AG10803 (cell line): ENCODE measurements at regions not wholly inside any gene's neighbourhood (a gene's known extent, or its start where the extent isn't known, plus 50 kb on each side); places are given as distances from the start of the nearest gene placed in this dataset.

Experiments used
- DNase-seq: peaks from one replicate; pipeline ENCODE4 v3.0.0; 2010; ENCODE audit warnings: low read depth
- H3K4me3 ChIP-seq: 2 replicates; pipeline ENCODE4 v1.5.1; 2011; ENCODE audit warnings: mild to moderate bottlenecking, low read length, control low read depth
- TF ChIP-seq, protein P1 (sequence below): conservative IDR thresholded peaks from 2 replicates; pipeline ENCODE4 v1.5.1; 2011; ENCODE audit warnings: mild to moderate bottlenecking, low read length, control low read depth, inconsistent platforms

DNA sequence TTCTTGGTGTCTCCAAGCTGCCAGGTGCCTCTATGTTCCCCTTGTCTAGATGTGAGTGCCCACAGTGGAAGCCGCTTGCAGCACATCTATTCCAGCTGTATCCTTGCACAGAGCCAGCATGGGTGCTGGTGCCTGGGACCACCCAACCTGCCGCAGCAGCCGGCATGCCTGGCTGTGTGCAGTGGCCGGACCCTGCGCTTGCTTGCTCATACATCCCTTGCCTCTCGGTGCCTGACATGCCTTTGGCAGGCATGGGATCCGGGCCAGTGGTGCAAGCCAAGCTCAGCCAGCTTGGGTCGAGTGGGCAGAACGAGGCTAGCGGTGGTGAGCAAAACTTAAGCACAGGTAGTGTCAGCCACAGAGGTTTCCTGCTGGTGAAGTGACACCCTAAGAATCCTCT, 355.1 kb downstream of the TLL1 start:
- TF ChIP-seq, protein P1, sequence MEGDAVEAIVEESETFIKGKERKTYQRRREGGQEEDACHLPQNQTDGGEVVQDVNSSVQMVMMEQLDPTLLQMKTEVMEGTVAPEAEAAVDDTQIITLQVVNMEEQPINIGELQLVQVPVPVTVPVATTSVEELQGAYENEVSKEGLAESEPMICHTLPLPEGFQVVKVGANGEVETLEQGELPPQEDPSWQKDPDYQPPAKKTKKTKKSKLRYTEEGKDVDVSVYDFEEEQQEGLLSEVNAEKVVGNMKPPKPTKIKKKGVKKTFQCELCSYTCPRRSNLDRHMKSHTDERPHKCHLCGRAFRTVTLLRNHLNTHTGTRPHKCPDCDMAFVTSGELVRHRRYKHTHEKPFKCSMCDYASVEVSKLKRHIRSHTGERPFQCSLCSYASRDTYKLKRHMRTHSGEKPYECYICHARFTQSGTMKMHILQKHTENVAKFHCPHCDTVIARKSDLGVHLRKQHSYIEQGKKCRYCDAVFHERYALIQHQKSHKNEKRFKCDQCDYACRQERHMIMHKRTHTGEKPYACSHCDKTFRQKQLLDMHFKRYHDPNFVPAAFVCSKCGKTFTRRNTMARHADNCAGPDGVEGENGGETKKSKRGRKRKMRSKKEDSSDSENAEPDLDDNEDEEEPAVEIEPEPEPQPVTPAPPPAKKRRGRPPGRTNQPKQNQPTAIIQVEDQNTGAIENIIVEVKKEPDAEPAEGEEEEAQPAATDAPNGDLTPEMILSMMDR, result no peak
- no peak for DNase-seq
- no peak overlapping the region for H3K4me3 ChIP-seq

DNA sequence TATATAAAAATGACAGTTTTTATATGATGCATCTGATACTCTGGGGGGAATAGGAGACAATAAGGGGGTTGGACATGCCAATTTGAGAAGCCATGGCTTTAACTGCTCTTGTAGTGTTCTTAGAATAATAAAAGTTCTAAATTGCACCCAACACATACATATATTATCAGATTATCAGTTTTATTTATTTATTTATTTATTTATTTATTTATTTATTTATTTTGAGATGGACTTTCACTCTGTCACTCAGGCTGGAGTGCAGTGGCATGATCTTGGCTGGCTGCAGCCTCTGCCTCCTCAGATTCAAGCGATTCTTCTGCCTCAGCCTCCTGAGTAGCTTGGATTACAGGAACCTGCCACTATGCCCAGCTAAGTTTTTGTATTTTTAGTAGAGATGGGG, 356.8 kb downstream of the TLL1 start:
- no peak for DNase-seq
- H3K4me3 ChIP-seq, result no peak overlapping the region
- TF ChIP-seq, protein P1, result no peak

DNA sequence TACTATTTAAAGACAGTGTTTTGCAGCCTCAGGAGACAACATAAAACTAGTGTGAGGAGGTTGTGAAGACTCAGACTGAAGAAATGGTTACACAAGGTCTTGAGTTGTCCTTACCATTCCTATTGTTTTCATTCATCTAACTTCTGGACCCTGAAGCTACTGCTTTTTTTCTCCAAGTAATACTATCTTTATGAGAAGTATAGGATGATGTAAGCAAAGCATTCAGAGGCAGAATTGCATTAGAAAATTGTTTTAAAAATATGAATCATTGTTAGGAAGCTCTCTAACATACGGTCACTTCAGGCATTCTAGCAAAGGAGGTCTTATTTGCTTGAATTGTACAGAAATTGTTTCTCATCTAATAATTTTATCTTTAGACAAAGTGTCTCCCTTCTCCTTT, 357.8 kb downstream of the TLL1 start:
- TF ChIP-seq, protein P1, result no peak
- no peak for DNase-seq
- no peak overlapping the region for H3K4me3 ChIP-seq

DNA sequence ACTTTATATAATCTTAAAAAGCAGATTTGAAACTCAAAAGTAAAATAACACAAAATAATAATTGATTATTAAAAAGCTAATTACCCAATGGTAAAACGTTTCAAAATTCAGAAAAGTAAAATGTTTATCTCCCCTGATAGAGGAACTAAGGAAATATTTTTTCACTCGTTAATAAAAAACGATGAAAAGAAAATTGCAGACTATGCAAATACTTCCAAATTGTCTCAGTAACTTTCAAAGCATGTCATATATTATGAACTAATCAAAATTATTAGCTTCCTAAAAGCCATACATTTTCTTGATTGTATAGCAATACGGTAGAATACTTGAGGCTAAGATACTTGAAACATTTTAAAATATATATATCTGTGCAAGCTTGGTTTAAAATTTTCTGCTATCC, 366.3 kb downstream of the TLL1 start:
- TF ChIP-seq, protein P1, result no peak
- no peak for DNase-seq
- no peak overlapping the region for H3K4me3 ChIP-seq

DNA sequence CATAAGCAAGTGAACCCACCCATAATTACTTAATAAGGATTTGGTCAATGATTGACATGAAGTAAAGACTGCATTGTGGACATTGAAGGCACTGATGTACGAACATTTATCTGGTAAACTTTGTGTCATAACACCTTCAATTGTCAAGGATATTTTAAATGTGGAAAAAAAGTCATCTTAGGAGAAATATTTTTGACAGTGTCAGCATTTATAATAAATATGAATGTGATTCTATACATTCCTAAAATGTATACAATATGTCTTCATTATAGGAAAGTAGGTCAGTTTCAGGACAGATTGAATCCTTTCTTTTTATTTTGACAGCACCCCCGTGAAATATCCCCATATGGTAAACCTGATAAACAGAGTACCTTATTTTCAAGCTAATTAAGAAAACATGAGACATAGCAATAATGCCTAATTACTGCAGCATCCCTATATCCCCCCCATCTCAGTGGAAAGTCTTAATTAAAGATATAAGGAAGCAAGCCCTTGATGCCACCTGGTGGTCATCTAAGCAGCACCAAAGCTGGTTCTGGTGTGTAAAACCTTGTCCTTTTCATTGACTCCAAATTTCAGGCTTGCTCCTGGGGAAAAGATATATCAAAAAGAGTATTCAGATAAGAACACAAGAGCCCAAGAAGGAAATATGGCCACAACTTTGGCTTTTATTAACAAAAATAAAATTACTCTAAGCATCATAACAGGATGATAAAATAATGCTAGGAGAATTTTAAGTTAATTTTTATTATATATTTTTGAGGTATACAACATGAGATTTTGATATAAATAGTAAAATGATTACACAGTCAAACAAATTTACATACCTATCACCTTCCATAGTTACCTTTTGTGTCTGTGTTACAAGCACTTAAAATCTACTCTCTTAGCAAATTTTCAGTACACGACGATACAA, 379.7 kb downstream of the TLL1 start:
- peak; percentile 1 for DNase-seq
- TF ChIP-seq, protein P1, result 0 out of 2 replicates have a peak, but pooled peaks have one; percentile 6

DNA sequence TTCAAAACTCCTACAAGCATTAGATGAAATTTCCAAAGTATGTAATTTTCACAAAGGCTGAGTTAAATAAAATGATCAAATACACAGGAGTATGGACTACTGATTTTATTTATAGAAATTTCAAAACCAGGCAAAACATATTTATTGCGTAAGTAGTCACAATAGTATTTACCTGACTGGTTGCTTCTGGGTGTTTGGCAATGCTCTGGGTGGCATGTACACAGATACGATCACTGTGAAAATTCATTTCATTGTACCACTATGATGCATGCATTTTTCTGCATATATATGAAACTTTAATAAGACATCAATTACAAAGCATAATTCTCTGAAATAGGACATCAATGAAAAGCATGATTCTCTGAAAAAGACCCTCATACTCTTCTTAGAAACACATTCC, 384.2 kb downstream of the TLL1 start:
- no peak for DNase-seq
- H3K4me3 ChIP-seq, result no peak overlapping the region
- TF ChIP-seq, protein P1, result no peak

More for the DNA sequence above, 379.7 kb downstream of the TLL1 start:
- no peak overlapping the region for H3K4me3 ChIP-seq

DNA sequence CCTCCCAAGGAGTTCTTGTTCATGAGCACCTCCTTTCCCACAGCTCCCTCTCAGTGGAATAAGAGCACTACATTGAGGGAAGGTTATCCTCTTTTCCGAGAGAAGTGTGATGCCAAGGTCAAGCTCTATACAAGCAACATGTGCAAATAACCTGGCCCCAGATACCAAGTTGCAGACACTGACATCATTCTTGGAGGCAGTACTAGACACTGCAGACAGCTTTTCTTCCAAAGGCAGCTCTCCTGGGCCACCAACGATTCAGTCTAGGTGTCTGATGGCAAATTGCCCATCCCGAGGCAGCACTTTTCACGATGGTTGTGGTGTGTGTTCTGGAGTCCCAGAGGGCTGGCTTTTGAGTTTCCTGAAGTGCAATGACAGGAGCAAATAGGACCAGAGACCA, 384.9 kb downstream of the TLL1 start:
- TF ChIP-seq, protein P1, result no peak
- DNase-seq, result no peak

More for the DNA sequence above, 384.9 kb downstream of the TLL1 start:
- H3K4me3 ChIP-seq, result no peak overlapping the region
